ENCODE measurements at regions not wholly inside any gene's neighbourhood (a gene's known extent, or its start where the extent isn't known, plus 50 kb on each side); places are given as distances from the start of the nearest gene placed in this dataset.

DNA sequence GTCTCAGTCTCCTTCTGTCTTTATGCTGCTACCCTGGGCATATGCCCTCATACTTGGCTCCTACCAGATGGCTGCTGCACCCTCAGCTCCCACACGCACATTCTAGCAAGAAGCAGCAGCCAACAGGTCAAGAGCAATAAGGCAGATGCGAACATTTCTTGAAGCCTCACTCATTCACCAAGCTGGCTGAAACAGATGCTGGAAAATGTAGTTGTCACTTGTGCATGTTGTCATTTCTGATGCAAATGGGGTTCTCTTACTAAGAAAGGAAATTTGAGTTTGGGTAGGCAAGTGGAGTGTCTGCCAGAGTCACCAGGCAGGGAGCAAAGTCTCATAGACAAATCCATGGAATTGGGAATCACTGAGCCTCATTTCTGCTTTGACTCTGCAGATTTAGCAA, 57.4 kb upstream of the SORBS2 start:
- TF ChIP-seq, protein P1, sequence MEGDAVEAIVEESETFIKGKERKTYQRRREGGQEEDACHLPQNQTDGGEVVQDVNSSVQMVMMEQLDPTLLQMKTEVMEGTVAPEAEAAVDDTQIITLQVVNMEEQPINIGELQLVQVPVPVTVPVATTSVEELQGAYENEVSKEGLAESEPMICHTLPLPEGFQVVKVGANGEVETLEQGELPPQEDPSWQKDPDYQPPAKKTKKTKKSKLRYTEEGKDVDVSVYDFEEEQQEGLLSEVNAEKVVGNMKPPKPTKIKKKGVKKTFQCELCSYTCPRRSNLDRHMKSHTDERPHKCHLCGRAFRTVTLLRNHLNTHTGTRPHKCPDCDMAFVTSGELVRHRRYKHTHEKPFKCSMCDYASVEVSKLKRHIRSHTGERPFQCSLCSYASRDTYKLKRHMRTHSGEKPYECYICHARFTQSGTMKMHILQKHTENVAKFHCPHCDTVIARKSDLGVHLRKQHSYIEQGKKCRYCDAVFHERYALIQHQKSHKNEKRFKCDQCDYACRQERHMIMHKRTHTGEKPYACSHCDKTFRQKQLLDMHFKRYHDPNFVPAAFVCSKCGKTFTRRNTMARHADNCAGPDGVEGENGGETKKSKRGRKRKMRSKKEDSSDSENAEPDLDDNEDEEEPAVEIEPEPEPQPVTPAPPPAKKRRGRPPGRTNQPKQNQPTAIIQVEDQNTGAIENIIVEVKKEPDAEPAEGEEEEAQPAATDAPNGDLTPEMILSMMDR (IDR thresholded peaks at IDR 0.05; ENCODE audit: partially characterized antibody, unreplicated experiment), result no peak
- Mint-ChIP-seq H3K27ac (ENCODE audit: unreplicated experiment) (peak overlapping the region; percentile 87), H3K4me1 (ENCODE audit: low read depth, unreplicated experiment) (peaks cover 26% of the 10 kb centered on the region), H3K27me3 (ENCODE audit: unreplicated experiment) (peaks cover 8% of the 10 kb centered on the region), H3K36me3 (ENCODE audit: unreplicated experiment) (no peaks in the 10 kb centered on the region), H3K9me3 (ENCODE audit: unreplicated experiment) (peaks cover 8% of the 10 kb centered on the region), H3K4me3 (ENCODE audit: unreplicated experiment) (no peak overlapping the region)
- DNase-seq, result peak; percentile 26

DNA sequence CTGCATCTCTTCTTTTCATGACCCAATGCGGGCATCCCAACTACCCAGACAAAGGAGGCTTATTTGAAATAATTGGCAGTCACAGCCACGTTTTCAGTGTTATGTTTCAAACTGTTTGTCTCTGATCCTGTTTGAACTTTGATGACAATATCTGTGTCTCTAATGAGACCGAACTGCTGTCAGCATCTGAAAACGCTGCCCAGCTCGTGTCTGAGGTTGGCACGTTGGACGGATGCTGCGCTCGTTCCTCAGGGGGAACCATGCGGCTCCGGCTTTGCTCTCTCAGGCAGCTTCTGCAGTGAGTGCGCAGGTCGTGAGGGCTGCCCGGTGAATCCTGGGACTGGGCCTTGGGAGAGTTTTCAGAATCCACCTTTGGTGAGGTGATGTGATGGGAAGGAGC, 58.4 kb upstream of the SORBS2 start:
- Mint-ChIP-seq H3K27me3 (ENCODE audit: unreplicated experiment) (peaks cover 8% of the 10 kb centered on the region), H3K9me3 (ENCODE audit: unreplicated experiment) (peaks cover 8% of the 10 kb centered on the region)

DNA sequence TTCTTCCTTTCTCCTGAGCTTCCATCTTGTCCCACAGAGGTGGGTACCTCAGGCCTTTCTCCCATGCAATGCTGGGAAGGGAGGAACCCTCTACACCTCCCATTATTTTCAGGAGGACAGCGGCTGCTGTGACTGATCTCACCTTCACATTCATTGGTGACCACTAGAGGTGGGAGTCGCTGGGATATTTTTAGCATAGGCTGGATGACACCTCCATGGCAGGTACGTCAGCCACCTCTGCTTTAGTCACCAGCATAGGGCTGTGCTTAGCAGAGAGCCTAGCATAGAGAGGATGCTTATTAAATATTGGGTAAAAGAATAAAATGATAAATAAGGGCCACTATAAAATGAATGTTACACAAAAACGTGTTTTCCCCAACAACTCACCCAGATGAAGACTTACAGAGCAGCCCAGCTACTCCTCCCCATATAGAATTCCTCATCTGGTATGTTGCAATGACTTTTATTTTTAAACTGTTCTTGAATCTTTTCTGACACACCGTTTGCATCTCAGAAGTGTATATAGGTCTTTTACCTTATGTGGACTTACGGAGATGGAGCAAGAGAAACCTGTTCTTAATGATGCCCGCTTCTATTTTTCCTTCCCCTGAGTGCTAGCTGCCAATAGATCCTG, 60.9 kb upstream of the SORBS2 start:
- H3K4me3 Mint-ChIP-seq (ENCODE audit: unreplicated experiment), result no peak overlapping the region
- H3K27me3 Mint-ChIP-seq (ENCODE audit: unreplicated experiment), result peaks cover 8% of the 10 kb centered on the region
- peaks cover 8% of the 10 kb centered on the region for H3K9me3 Mint-ChIP-seq (ENCODE audit: unreplicated experiment)
- H3K4me1 Mint-ChIP-seq (ENCODE audit: low read depth, unreplicated experiment), result peaks cover 24% of the 10 kb centered on the region
- DNase-seq, result no peak
- TF ChIP-seq, protein P1 (IDR thresholded peaks at IDR 0.05; ENCODE audit: partially characterized antibody, unreplicated experiment), result no peak
- H3K36me3 Mint-ChIP-seq (ENCODE audit: unreplicated experiment), result no peaks in the 10 kb centered on the region
- no peak overlapping the region for H3K27ac Mint-ChIP-seq (ENCODE audit: unreplicated experiment)

More for the DNA sequence above, 58.4 kb upstream of the SORBS2 start:
- Mint-ChIP-seq H3K36me3 (ENCODE audit: unreplicated experiment) (no peaks in the 10 kb centered on the region), H3K27ac (ENCODE audit: unreplicated experiment) (peak overlapping the region; percentile 80), H3K4me1 (ENCODE audit: low read depth, unreplicated experiment) (peaks cover 26% of the 10 kb centered on the region), H3K4me3 (ENCODE audit: unreplicated experiment) (no peak overlapping the region)
- TF ChIP-seq, protein P1 (IDR thresholded peaks at IDR 0.05; ENCODE audit: partially characterized antibody, unreplicated experiment), result no peak
- DNase-seq, result no peak

DNA sequence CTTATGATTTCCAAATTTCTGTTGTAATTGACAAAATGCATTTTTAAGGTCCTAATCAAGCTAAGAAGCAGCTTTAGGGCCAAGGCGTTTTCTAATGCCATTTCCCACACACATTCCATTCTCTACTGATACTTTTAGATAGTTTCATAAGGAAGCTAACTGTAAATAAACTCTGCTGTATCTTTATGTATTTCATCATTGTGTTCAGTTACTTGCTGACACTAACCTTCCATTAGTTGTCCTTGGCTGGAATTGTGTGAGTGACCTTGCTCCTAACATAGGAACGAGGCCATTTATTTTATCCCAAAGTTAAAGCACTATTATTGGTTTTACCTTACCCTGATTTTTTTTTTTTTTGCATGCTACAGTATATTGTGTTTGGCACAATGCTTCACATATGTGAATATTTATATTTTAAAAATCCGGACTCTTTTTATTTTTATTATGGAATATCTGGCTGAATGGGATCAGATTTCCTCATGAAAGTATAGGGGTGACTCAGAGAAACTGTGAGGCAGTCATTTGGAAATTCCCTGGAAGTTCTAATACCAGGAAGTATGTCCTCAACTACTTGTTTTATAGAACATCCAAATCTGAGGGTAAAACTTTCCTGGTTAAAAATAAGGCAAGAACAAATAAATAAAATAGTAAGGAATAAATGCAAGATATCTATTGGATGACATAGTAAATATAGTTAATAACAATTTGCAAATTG, 62.7 kb upstream of the SORBS2 start:
- Mint-ChIP-seq H3K36me3 (ENCODE audit: unreplicated experiment) (no peaks in the 10 kb centered on the region), H3K27me3 (ENCODE audit: unreplicated experiment) (no peaks in the 10 kb centered on the region), H3K9me3 (ENCODE audit: unreplicated experiment) (peaks cover 4% of the 10 kb centered on the region), H3K4me3 (ENCODE audit: unreplicated experiment) (no peak overlapping the region), H3K4me1 (ENCODE audit: low read depth, unreplicated experiment) (peaks cover 13% of the 10 kb centered on the region), H3K27ac (ENCODE audit: unreplicated experiment) (no peak overlapping the region)
- DNase-seq, result no peak
- TF ChIP-seq, protein P1 (IDR thresholded peaks at IDR 0.05; ENCODE audit: partially characterized antibody, unreplicated experiment), result no peak

DNA sequence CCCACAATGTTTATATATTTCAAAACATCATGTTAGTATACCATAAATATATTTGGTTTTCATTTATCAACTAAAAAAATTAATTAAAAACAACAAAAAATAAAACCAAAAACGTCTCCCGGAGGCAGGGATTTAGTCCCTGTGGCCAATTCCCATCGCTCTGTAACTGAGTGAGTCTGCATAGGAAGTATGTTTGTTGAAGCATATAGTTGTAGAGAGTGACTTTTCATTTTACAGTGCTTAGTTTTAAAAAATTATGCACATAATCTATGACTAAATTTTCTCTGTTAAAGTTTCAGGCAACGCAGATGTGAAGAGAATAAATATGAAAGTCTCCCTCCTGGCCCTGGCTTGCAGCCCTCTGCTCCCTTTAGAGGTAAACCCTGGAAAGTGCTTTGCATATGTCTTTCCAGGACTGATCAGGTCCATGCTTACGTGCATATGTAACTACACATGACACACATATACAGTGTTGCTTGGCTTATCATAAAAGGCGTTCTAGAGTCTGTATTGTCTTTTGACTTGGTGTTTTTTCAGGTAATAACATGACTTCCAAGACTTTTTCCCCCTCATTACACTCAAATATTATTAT, 63.4 kb upstream of the SORBS2 start:
- TF ChIP-seq, protein P1 (IDR thresholded peaks at IDR 0.05; ENCODE audit: partially characterized antibody, unreplicated experiment), result no peak
- H3K4me3 Mint-ChIP-seq (ENCODE audit: unreplicated experiment), result no peak overlapping the region
- no peak for DNase-seq
- no peak overlapping the region for H3K27ac Mint-ChIP-seq (ENCODE audit: unreplicated experiment)
- no peaks in the 10 kb centered on the region for H3K27me3 Mint-ChIP-seq (ENCODE audit: unreplicated experiment)
- H3K4me1 Mint-ChIP-seq (ENCODE audit: low read depth, unreplicated experiment), result peaks cover 8% of the 10 kb centered on the region
- no peaks in the 10 kb centered on the region for H3K36me3 Mint-ChIP-seq (ENCODE audit: unreplicated experiment)
- H3K9me3 Mint-ChIP-seq (ENCODE audit: unreplicated experiment), result peaks cover 5% of the 10 kb centered on the region

Measured in glutamatergic neuron (in vitro differentiated cells).